Coronary artery (tissue), 2 donors: ENCODE measurements at regions not wholly inside any gene's neighbourhood (a gene's known extent, or its start where the extent isn't known, plus 50 kb on each side); places are given as distances from the start of the nearest gene placed in this dataset.

ENCODE experiments used
- DNase-seq: peaks from one replicate; pipeline ENCODE4 v3.0.0-alpha.2; 2017; ENCODE audit warnings: low spot score
- H3K27ac ChIP-seq, 2 donors: fragments of 200-600 bp; sonication (generic); one replicate each; pipeline ENCODE4 v1.5.1; 2016 to 2019
- H3K4me3 ChIP-seq: fragments of 200-600 bp; sonication (generic); 2 replicates; pipeline ENCODE4 v1.5.1; 2016; ENCODE audit warnings: mild to moderate bottlenecking, moderate library complexity
- CTCF ChIP-seq: fragments of 200-600 bp; sonication (generic); IDR thresholded peaks from one replicate; pipeline ENCODE4 v1.5.1; 2019; ENCODE audit warnings: antibody characterized with exemption

- no peak for DNase-seq
- Histone ChIP-seq H3K4me3 (no peak overlapping the region), H3K27ac (no peak overlapping the region)
- no peak for TF ChIP-seq CTCF
These were observed 186.0 kb upstream of the MKI67 start for GRCh38 chr10:128312250-128312649.

GRCh38 chr10:128314686-128315085 lies 188.5 kb upstream of the MKI67 start:
- H3K27ac ChIP-seq = no peak overlapping the region
- TF ChIP-seq CTCF = no peak
- no peak overlapping the region for H3K4me3 ChIP-seq
- DNase-seq = no peak

- H3K4me3 ChIP-seq = no peak overlapping the region
- TF ChIP-seq CTCF = no peak
- no peak for DNase-seq
- H3K27ac ChIP-seq = no peak overlapping the region
These were observed 190.0 kb upstream of the MKI67 start for GRCh38 chr10:128316121-128316726.

- DNase-seq = no peak
These were observed 190.7 kb upstream of the MKI67 start for GRCh38 chr10:128316925-128317324.

GRCh38 chr10:128318366-128318765 lies 192.1 kb upstream of the MKI67 start:
- H3K4me3 ChIP-seq = no peak overlapping the region
- H3K27ac ChIP-seq = no peak overlapping the region
- TF ChIP-seq CTCF = no peak
- no peak for DNase-seq

More at GRCh38 chr10:128316925-128317324, 190.7 kb upstream of the MKI67 start:
- H3K4me3 ChIP-seq = no peak overlapping the region
- no peak overlapping the region for H3K27ac ChIP-seq
- no peak for TF ChIP-seq CTCF

GRCh38 chr10:128318913-128319312 lies 192.7 kb upstream of the MKI67 start:
- no peak for DNase-seq
- Histone ChIP-seq H3K4me3 (no peak overlapping the region), H3K27ac (no peak overlapping the region)
- TF ChIP-seq CTCF = no peak

GRCh38 chr10:128322106-128322505 lies 195.9 kb upstream of the MKI67 start:
- DNase-seq = no peak
- no peak for TF ChIP-seq CTCF
- no peak overlapping the region for H3K4me3 ChIP-seq
- no peak overlapping the region for H3K27ac ChIP-seq
